G401.6 (cell line): ENCODE measurements at regions not wholly inside any gene's neighbourhood (a gene's known extent, or its start where the extent isn't known, plus 50 kb on each side); places are given as distances from the start of the nearest gene placed in this dataset.
A peak's percentile ranks its signal among the peaks of the same experiment; 100 is the strongest.

Experiments
- FAIRE-seq: peaks from 2 replicates; lab custom pipeline; 2012; peaks lifted over from hg19 to GRCh38; lab: Jason Lieb, UNC

DNA sequence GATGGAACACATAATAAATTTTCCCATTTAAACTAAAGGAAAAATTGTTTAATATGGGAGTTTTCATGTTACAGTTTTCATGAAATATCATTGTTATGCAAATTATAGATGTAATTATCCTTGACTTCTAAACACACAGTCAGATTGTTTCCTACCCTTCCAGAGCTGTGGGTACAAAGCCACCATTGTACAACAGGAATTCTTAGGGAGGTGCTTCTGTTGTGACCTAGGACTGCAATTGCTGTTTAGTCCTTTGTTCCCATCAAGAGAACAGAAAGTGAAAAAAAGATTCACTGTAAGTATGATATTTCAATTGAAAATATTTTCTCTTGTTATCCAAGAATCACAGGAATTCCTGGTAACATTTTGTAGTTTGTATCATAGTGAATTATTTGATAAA, 455.3 kb upstream of the NAALADL2 start:
- no peak for FAIRE-seq

DNA sequence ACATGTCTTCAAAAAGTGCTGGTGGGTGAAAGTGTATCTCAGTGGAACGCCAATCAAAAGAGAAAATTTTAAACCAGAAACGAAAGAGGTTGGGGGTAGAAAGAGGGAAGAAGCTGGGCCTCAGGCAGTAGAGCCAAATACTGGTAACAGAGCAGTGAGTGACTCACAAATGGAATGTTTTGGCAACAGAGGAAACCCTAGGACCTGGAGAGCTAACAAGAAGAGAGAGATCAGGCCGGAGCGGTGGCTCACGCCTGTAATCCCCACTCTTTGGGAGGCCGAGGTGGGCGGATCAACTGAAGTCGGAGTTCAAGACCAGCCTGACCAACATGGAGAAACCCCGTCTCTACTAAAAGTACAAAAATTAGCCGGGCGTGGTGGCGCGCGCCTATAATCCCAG, 450.8 kb upstream of the NAALADL2 start:
- FAIRE-seq: no peak

DNA sequence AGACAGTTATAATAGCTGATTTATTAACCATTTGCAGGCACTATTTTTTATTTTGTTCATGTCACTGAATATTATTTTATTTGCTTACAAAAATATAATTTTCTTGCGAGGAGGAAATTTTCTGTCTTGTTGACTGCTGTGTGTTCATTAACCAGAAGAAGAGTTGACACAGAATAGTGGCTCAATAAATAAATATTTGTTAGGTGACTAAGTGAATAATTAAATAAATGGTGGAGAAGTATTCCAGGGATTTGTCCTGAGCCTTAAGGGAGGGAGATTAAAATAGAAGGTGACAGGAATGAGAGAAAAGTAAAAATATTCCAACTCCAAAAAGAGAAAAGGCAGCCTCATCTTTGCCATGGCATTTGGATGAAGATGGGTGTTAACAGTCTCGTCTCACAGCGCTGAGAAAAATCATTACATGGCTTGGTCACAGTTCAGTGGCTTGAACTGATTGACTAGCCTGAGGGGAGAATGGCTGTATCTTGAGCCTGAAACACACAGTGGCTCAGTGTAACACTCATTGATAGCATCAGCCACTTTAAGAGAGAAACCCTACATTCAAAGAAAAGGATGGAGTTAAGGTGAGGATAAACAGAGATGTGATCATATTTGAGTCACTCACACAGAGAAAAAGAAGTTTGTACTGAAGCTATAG, 449.9 kb upstream of the NAALADL2 start:
- FAIRE-seq: no peak

DNA sequence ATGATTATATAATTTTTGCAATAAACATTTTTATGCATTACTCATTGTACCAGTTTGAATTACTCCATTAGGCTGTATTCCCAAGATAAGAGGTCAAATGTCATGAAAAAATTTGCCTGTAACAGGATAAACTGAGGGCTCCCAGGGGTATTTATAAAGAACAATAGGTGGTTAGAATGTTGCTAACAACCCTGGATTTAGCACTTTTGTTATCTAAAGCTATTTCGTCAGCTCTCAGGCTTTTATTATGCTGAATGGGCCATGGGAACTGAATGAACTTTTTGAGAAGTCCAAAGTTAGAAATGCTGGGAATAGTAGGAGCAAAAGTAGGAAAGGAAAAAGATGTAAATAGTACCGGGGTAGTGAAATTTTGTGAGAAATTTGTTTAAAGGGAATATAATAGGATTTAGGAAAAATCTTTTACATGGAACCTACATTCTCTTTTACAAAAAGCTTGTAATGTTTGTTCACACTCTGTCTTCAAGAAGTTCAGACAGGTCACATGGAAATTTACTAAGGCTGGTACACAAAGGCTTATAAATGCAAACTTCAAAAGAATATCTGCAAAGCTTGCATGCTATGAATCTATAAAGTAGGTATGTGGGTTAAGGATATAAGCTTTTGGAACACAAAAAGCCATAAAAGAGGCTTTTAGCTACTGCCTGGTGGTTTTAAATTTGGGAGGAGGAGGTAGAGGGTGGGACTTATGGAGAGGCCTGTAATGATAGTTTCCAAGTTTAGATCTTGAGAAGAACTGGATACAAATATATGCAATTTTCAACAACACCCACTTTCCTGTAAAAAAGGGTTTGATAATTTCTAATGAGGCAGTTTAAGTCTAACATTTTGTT, 445.8 kb upstream of the NAALADL2 start:
- no peak for FAIRE-seq

DNA sequence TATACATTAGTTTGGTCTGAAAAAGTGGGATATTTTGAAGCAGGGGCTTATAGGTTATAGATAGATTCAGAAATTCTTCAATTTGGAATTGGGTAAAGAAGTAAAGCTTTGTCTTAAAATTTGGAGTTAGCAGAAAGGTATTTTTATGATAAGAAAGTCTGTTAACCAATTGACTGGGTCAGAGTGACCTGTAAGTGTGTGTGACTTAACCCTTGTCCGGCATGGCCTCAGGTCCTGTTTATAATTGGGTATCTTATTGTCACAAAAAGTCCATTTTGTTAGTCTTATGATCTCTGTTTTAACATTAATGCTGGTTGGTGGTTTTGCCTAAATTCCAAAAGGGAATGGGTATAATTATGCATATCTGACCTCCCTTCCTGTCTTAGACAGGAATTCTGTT, 444.2 kb upstream of the NAALADL2 start:
- no peak for FAIRE-seq

DNA sequence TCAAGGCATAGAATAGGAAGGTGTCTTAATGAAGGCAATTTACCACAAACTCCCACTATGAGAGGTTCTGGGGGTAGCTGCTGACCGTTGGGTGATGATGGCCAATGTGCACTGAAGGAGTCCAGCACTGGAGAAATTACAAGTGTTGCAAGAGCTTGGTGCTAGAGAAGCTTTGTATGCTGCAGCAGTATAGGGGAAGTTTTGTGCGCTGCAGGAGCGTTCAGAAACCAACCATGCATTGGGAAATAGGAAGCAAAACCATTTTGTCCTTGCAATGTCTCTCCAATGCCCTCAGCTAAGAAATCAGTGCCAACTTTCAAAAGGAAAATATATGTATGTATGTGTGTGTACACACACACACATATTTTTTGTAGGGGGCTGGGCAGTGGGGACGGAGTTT, 441.6 kb upstream of the NAALADL2 start:
- FAIRE-seq: no peak

DNA sequence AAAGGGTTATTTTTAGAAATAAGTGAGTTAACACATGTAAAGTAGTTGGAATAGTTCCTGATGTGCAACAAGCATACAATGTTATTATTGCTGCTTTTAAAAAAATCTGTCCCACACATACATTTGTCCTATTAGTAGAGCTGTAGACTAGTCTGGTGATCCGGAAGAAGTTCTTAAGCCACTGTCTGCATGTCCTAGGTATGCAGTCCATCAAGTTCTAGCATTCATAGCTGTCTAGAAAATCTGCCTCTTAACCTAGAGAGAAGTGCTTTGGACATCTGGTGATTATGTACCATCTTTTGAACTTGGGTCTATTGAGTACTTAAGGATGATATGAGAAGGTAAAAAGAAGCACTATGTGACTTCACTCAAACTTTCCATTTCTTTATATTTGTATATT, 439.9 kb upstream of the NAALADL2 start:
- FAIRE-seq: no peak

DNA sequence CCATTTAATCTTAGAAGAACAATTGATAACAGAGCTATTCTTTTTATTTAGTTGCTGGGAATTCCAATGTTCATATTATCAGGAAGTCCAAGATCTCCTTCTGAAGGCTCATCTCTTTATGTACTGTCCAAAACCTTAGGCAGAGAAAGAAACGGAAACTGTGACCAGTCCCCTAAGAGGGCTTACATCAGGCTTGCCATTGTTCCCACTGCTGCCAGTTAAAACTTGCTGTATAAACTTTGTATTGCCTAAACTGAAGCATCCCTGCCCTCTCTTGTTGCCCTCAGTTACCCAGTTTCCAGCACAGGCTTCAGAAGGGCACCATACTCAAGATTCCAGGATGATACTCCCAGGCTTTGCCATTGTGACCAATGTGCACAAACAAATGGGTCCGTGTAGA, 435.2 kb upstream of the NAALADL2 start:
- no peak for FAIRE-seq

DNA sequence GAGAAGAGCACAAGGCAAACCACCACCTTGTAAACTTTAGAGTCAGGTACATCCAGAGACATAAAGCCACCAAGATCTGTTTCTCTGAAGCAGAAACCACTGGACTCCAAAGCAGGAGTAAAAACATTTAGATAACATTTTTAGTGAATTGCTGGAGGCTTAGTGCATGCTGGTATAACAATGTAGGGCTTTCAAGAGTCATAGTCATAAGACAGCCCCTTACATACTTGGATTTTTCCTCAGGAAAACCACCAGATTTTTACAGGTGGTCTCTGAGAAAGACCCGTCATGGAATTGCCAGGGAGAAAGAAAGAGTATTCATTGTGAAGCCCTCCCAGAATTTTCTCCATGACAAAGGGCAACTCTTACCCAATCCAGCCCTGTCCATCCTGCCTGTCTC, 434.5 kb upstream of the NAALADL2 start:
- no peak for FAIRE-seq

DNA sequence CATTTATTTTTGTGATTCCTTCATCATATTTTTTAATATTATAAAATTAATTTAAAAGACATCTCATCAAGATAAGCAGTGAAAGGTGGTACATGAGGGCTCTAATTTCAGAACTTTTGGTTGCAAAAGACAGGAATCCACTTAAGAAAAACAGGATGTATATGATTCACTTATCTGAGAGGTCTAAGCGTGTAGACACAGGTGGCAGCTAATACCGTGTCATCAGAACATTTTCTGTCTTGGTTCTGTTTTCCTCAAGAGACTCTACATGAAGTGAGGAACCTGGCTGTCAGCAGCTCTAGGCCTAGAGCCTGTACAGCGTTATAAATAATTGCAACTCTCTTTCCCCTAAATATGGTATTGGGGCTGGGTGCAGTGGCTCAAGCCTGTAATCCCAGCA, 433.7 kb upstream of the NAALADL2 start:
- no peak for FAIRE-seq

DNA sequence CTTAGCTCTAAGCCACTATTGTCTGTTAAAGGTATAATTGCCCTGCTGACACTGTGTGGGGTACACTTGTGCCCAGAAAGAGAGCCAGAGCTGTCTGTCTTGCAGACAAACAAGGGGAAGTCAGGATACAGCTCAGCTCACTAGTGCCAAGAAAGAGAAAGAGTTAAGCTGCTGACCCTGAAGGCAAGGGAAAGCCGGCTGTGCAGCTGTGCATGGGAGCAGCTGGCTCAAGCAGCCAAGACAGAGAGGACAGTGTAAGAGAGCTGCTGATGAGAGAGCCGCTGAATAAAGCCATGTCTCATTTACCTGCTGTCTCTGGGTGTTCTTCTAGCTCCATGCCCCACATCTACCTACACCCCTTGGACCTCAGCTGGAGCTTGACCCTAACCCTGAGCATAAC, 428.1 kb upstream of the NAALADL2 start:
- no peak for FAIRE-seq

DNA sequence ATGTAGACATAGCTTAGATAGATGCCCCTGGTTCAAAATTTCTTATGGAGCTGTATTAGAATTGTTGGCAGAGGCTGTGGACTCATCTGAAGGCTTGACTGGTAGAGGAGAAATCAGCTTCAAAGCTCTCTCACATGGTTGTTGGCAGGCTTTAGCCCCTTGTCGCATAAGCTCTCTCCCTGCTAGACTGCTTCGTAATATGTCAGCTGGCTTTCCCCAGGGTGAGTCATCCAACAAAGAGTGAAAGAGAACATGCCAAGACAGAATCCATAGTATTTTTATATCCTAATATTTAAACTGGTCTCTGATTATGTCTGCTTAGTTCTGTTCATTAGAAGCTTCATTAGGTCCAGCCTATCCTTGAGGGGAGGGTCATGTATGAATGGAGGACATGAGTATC, 427.4 kb upstream of the NAALADL2 start:
- no peak for FAIRE-seq

DNA sequence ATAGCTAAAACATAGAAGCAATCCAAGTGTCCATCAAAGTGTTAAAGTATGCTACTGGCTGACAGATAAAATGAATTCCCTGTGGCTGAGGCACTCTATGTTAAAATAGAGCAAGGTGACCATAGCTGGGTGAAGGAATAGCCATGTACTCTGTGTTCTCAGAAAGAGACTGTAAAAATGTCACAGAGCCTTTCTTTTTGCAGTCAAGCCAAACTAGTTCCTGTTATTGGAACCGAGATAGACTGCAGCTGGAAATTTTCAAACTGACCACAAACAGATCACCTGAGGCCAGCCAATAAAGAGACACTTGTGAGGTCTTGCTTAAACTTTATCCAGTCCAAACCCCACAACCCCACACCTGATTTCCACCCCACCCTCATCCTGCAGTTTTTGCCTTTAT, 422.8 kb upstream of the NAALADL2 start:
- no peak for FAIRE-seq

DNA sequence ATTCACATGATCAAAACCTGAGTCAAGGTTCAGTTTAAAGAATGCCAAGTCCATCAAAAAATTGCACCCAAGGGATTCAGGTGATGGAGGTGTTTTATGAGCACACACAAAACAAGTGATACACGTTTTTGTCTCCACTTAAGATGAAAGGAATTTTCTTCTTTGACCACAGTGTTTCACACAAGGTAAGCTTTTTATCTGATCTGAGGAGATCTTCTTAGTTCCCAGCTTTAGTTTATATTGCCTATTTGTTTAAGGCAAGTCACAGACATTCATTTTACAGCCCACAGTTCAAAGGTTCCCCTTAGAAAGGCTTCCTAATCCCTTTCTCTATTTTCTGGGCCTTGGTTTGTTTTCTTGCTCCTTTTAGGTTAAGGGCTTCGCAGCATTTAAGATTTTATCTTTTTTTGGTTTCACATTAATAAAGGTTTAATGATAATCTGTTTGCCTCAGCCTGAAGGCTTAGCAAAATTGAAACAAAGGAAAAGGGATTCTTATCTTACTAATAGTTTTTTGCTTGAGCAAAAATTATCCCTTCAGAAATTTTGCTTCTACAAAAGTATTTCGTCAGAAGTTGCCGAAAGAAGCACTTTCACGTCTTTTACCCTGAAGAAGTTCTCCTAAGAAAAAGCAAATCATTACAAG, 420.5 kb upstream of the NAALADL2 start:
- no peak for FAIRE-seq

DNA sequence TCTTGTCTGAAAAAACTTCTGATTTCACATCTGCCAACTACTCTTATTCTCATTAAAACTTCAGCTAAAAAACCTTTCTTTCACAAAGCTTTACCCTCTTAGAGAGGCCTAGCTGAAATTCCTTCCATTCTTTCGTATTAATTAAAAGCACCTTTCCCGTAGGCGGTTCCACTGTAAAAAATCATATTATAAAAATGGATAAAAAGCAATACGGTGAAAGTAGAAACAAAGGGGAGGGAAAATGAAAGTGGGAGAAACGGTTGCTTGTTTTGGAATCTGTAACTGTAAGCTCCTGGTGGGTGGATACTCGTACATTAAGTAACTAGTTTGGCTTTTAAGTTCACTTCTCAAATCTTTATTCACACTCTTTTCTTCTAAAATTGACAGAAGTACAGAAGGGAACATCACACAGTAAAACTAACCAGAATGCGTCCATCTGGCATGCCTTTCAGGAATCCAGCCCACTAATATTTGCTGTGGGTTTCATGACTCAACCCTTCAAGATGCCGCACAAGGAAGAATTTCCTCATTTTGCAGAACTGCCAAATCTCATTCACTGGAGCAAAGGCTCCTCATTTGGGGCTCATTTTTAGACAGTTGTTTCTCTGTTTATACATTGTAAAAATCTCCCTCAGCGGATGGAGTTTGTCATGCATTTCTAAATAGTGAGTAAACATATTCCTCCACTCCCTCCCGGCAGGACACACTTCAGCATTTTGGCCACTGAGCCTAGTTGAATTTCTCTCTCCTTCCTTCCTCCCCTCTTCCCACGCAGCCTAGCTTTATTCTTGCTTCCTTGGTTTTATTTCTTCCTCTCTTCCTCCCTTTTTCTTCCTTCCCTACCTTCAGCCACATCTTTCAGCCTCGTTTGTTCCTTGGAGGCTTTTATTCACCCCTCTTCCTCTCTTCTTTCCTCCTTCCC, 419.5 kb upstream of the NAALADL2 start:
- peak; percentile 99 for FAIRE-seq

DNA sequence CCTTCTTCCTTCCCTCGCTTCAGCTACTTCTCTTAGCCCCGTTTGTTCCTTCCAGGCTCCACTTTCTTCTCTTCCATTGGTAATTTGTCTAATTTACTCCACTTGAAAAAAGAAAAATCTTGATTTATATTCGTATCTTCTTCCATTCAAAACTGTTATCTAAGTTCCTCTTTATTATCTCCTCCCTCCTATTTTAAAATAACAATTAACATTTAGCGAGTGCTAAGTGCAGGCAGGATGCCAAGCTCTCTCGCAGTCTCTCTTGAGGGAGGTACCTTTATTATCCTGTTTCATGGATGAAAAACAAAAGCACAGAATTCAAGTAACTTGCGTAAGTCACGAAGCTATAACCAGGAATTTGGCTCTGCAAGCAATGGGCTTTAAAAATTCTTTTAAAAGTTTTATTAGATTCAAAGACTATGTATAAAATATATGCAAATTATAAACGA, 418.9 kb upstream of the NAALADL2 start:
- FAIRE-seq: no peak

DNA sequence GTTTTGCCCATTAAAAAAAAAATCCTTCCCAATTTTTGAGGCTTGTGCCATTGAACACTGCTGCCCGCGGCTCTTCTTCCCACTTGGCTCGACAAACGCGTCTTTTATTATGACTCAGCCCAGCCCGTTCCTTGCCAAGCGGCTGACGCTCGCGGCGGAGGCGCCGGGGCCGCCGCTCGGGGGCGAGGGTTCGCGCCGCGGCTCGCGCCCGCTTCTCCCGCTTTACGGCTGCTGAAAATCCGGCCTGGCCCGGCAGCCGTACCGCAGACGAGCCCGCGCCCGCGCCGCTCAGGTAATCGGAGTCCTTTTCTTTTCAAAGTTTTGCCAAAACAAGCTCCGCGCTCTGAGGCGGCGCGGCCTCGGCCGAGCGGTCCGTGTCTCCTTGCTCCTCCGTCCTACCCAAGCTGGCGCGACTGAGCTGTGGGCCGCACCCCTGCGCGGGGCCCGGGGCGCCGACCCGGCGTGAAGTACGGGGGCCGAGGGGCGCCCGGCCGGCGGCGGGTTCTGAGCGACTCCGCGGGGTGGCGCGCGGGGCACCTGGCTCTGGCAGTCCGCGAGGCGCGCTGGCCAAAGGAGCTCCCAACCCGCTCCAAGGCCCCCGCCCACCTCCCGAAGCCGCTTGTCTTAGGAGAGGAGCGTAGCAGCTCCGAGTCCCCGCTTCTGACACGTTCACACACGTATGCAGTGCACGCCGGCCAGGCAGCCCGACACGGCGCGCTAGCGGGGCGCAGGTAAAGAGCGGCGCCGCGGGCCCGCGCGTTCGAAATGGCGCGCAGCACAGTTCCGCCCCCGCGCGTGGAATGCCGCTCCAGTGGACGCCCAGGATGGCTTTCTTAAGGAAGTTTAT, 418.2 kb upstream of the NAALADL2 start:
- no peak for FAIRE-seq

DNA sequence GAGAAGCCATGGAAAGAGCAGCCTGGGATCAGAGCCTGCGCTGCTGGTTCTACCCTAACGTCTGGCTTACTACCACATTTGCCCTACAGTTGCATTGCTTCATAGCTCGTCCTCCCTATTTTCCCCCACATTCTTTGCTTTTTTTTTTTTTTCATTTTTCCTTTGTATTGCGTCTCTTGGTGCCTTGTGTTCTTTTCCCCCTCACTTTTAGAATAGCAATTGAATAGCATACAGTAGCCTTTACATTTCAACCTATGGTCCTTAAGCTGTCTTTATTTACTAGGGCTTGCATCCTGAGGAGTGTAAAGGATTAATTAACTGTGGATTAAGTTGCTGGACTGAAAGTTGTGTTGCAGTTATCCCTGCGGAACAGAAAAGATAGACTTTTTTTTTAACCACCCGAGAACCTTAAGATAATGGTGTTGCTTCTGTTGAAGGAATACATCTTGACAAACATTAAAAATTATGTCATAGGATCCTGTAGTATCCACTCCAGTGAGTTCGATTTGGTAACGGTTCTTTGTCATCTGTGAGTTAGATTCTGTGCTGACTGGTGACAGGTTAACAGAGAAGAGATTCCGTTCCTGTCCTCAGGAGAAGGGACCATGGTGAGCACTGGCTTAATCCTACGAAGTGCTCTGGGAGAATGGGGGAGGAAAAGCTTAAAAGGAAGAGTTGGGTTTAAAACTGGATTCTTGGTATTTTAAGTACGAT, 417.4 kb upstream of the NAALADL2 start:
- FAIRE-seq: no peak

DNA sequence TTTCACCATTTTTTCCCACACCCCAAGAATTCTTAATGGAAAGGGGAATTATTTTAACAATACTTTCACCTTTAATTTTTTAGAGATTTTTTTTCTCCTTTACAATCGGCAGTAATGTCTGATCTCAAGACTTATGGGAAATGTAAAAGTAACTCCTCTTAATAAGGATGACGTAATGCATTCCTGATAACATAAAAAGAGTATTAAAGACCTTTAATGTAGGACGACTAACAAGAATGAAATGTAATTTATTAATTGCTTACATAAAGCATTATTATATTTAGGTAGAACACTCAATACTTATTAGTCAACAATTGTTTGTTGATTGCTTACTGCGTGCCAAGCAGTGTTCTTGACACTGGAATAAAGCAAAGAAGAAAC, 416.8 kb upstream of the NAALADL2 start:
- peak; percentile 87 for FAIRE-seq

DNA sequence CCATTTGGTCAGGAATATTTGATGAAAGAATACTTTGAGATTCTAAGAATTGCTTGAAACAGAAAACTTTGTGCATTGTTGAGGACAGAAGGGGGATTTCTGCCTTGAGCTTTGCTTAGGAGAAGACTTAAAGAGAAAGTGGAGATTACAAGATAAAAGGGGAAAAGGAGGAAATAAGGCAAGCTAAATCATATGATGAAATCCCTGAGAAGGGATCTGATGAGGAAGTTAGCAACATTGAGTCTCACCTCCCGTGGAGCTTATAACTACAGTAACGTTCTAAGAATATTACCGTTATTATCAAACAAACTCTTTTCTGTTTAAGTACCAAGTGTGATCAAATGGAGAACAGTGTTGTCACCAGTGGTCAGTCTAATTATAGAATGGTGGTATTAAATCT, 414.7 kb upstream of the NAALADL2 start:
- FAIRE-seq: no peak

DNA sequence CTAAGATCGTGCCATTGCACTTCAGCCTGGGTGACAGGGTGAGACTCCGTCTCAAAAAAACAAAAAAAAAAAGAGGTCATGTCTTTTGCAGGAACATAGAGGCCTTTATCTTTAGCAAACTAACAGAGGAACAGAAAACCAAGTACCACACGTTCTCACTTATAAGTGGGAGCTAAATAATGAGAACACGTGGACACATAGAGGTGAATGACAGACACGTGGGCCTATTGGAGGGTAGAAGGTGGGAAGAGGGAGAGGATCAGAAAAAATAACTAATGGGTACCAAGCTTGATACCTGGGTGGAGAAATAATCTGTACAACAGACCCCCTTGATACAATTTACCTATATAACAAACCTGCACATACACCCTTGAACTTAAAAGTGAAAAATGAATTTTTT, 401.4 kb upstream of the NAALADL2 start:
- no peak for FAIRE-seq
